ENCODE measurements at regions not wholly inside any gene's neighbourhood (a gene's known extent, or its start where the extent isn't known, plus 50 kb on each side); places are given as distances from the start of the nearest gene placed in this dataset.

DNA sequence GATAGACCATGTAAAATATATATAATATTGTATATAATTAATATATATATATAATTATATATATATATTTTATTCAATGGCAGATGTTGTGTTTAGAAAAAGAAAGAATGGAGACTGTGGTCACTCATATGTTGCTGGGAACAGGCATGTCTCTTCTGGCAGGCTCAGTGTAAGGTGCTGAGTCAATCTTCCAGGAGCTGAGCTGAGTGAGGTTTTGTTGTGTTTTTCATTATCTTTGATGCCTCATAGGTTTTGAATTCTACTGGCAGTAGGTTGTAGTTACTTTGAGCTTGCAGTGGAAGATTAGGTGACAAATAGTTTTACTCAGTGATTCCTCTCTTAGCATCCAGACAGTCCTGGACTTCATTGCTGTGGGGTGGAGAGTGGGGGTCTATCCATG is 561.3 kb downstream of the IRX1 start:
- Histone ChIP-seq H3K27me3 (ENCODE audit: control insufficient read depth in 3 of 3, insufficient read depth in 3 of 3, low read length in 3 of 3) (no peaks in the 10 kb centered on the region), H3K9me3 (ENCODE audit: control insufficient read depth in 2 of 2, insufficient read depth in 1 of 2, low read depth in 1 of 2, low read length in 1 of 2) (no peaks in the 10 kb centered on the region), H3K4me3 (ENCODE audit: low read depth in 1 of 3, low read length in 3 of 3) (no peak overlapping the region), H3K36me3 (ENCODE audit: control insufficient read depth in 3 of 3, insufficient read depth in 2 of 3, low read depth in 1 of 3, low read length in 3 of 3) (no peaks in the 10 kb centered on the region), H3K27ac (ENCODE audit: low read depth in 1 of 3, low read length in 2 of 3) (no peak overlapping the region), H3K4me1 (ENCODE audit: control insufficient read depth in 3 of 3, insufficient read depth in 2 of 3, low read depth in 1 of 3, low read length in 2 of 3) (peaks cover 0 to 4% (median 0%) of the 10 kb centered on the region in 3 donors)
- FAIRE-seq (no peak), DNase-seq (no peak)

DNA sequence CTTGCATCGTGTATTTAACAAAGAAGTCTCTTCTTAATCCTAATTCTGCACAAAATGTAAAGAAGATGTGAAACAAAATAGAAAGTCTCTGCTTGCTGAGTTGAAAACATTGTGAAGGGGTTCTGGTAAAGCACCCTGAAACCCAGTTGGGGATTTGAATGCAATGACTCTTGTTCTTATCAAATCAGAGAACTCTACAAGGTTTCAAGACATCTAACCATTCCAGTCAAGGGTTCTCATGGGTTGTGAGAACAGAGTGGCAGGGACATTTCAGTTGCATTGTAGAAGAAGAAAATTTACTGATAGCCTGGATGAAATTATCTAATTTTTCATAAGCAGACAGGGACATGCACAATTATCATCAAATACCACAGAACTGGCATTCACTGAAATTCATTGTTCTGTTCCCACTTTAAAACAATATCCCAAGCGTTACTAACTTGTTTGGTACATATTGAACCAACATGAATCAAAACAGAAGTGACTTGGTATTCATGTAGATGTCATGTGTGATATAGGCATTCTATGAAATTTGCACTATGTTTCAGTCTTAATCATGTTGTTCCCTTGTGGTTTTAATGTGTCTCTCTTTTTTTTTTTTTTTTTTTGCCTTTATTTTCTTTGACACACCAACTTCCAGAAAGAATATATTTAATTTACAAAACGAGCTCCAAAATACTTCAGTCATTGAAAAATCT is 563.3 kb downstream of the IRX1 start:
- DNase-seq (no peak), FAIRE-seq (no peak)
- Histone ChIP-seq H3K9me3 (ENCODE audit: control insufficient read depth in 2 of 2, insufficient read depth in 1 of 2, low read depth in 1 of 2, low read length in 1 of 2) (no peaks in the 10 kb centered on the region), H3K4me1 (ENCODE audit: control insufficient read depth in 3 of 3, insufficient read depth in 2 of 3, low read depth in 1 of 3, low read length in 2 of 3) (peaks cover 0 to 4% (median 0%) of the 10 kb centered on the region in 3 donors), H3K27ac (ENCODE audit: low read depth in 1 of 3, low read length in 2 of 3) (no peak overlapping the region), H3K27me3 (ENCODE audit: control insufficient read depth in 3 of 3, insufficient read depth in 3 of 3, low read length in 3 of 3) (no peaks in the 10 kb centered on the region), H3K4me3 (ENCODE audit: low read depth in 1 of 3, low read length in 3 of 3) (no peak overlapping the region), H3K36me3 (ENCODE audit: control insufficient read depth in 3 of 3, insufficient read depth in 2 of 3, low read depth in 1 of 3, low read length in 3 of 3) (no peaks in the 10 kb centered on the region)
- WGBS, 3 donors, result 71 to 78% (median 72%) methylated on average over 3 of the region's 3 CpGs

DNA sequence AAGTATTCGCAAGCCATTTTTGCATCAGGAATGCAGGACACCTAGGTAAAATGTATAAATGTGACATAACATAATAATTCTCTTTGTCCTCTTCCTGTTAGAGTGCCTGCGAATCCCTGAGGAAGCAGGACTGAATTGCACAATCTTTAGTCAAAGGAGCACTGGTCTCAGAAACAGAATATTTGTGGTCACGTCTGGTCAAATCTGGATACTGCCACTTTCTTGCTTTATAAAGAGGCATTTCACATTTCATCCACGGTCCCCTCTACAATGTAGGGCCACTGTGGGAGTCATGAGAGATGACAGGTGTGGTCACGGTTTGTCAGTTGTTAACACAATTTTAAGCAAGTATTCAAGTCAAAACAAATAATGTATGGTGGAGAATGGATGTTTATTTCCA is 564.0 kb downstream of the IRX1 start:
- WGBS, 3 donors, result 84 to 92% (median 88%) methylated on average over 5 of the region's 5 CpGs
- H3K27ac ChIP-seq (ENCODE audit: low read depth in 1 of 3, low read length in 2 of 3), result no peak overlapping the region
- no peak overlapping the region for H3K4me3 ChIP-seq (ENCODE audit: low read depth in 1 of 3, low read length in 3 of 3)
- H3K36me3 ChIP-seq (ENCODE audit: control insufficient read depth in 3 of 3, insufficient read depth in 2 of 3, low read depth in 1 of 3, low read length in 3 of 3), result no peaks in the 10 kb centered on the region
- H3K9me3 ChIP-seq (ENCODE audit: control insufficient read depth in 2 of 2, insufficient read depth in 1 of 2, low read depth in 1 of 2, low read length in 1 of 2), result no peaks in the 10 kb centered on the region
- FAIRE-seq (no peak), DNase-seq (no peak)
- peaks cover 0 to 4% (median 0%) of the 10 kb centered on the region in 3 donors for H3K4me1 ChIP-seq (ENCODE audit: control insufficient read depth in 3 of 3, insufficient read depth in 2 of 3, low read depth in 1 of 3, low read length in 2 of 3)
- no peaks in the 10 kb centered on the region for H3K27me3 ChIP-seq (ENCODE audit: control insufficient read depth in 3 of 3, insufficient read depth in 3 of 3, low read length in 3 of 3)

DNA sequence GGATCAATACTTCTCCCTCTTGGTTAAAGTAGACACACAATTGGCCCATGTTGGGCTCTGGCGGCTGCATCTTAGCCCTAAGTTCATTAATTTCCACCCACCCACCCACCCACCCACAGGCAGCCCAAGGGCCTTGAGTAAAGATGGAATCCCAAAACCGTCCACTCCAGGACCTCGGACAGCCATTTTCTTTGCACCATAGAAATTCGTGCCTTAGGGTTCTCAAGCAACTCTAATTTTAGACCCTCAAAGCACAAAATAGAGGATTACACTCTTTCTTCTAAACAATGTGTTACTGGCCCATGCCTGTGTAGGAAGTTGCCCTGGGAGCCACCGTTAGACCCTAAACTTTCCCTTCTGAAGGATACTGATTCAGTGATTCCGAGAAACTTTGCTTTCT is 568.5 kb downstream of the IRX1 start:
- Histone ChIP-seq H3K9me3 (ENCODE audit: control insufficient read depth in 2 of 2, insufficient read depth in 1 of 2, low read depth in 1 of 2, low read length in 1 of 2) (no peaks in the 10 kb centered on the region), H3K36me3 (ENCODE audit: control insufficient read depth in 3 of 3, insufficient read depth in 2 of 3, low read depth in 1 of 3, low read length in 3 of 3) (no peaks in the 10 kb centered on the region), H3K27me3 (ENCODE audit: control insufficient read depth in 3 of 3, insufficient read depth in 3 of 3, low read length in 3 of 3) (no peaks in the 10 kb centered on the region), H3K27ac (ENCODE audit: low read depth in 1 of 3, low read length in 2 of 3) (no peak overlapping the region), H3K4me1 (ENCODE audit: control insufficient read depth in 3 of 3, insufficient read depth in 2 of 3, low read depth in 1 of 3, low read length in 2 of 3) (peaks cover 0 to 4% (median 0%) of the 10 kb centered on the region in 3 donors), H3K4me3 (ENCODE audit: low read depth in 1 of 3, low read length in 3 of 3) (no peak overlapping the region)
- no peak for FAIRE-seq
- no peak for DNase-seq
- WGBS, 3 donors, result 87 to 94% (median 90%) methylated on average over 6 of the region's 6 CpGs

DNA sequence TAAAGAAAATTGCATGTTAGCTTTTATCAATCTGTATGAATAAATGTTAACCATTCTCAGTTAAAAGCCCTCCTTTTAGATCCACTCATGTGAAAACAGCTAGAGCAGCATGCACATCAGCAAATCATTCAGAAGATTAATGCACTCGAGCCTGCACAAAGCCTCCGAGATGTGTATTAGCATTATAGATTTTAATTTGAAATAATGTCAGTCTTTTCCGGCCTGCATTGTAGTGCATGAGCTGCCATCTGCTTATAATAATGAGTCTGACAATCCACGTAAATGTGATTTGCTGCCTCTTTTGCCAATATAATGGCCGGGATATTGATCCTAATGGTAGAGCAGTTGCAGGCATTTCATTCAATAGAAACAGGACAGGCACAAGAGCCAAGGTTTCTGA is 585.1 kb downstream of the IRX1 start:
- WGBS, 3 donors, result 81 to 89% (median 86%) methylated on average over 5 of the region's 5 CpGs
- FAIRE-seq (no peak), DNase-seq (no peak)
- Histone ChIP-seq H3K4me3 (ENCODE audit: low read depth in 1 of 3, low read length in 3 of 3) (no peak overlapping the region), H3K36me3 (ENCODE audit: control insufficient read depth in 3 of 3, insufficient read depth in 2 of 3, low read depth in 1 of 3, low read length in 3 of 3) (no peaks in the 10 kb centered on the region), H3K27ac (ENCODE audit: low read depth in 1 of 3, low read length in 2 of 3) (no peak overlapping the region), H3K9me3 (ENCODE audit: control insufficient read depth in 2 of 2, insufficient read depth in 1 of 2, low read depth in 1 of 2, low read length in 1 of 2) (peaks cover 0 to 3% of the 10 kb centered on the region in 2 donors), H3K27me3 (ENCODE audit: control insufficient read depth in 3 of 3, insufficient read depth in 3 of 3, low read length in 3 of 3) (no peaks in the 10 kb centered on the region), H3K4me1 (ENCODE audit: control insufficient read depth in 3 of 3, insufficient read depth in 2 of 3, low read depth in 1 of 3, low read length in 2 of 3) (no peaks in the 10 kb centered on the region)

DNA sequence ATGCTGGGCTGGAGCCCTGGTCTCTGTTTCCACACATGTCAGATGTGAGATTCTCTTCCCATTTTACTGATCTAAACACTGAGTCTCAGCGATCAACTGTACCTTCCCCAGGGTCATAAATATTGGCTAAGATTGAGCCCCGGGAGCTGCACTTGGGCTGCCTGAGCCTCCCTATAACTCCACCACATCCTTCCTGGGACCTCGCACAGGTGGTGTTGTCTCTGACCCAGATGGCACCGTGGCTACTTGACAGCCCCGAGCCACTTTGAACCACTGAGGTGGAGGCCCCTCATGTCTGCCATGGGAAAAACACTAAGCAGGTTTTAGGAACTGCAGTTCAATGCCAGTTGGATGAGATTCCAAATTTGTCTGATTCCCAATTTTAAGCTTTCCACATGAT is 586.5 kb downstream of the IRX1 start:
- Histone ChIP-seq H3K27ac (ENCODE audit: low read depth in 1 of 3, low read length in 2 of 3) (no peak overlapping the region), H3K9me3 (ENCODE audit: control insufficient read depth in 2 of 2, insufficient read depth in 1 of 2, low read depth in 1 of 2, low read length in 1 of 2) (peaks cover 0 to 3% of the 10 kb centered on the region in 2 donors), H3K27me3 (ENCODE audit: control insufficient read depth in 3 of 3, insufficient read depth in 3 of 3, low read length in 3 of 3) (no peaks in the 10 kb centered on the region), H3K4me1 (ENCODE audit: control insufficient read depth in 3 of 3, insufficient read depth in 2 of 3, low read depth in 1 of 3, low read length in 2 of 3) (no peaks in the 10 kb centered on the region), H3K36me3 (ENCODE audit: control insufficient read depth in 3 of 3, insufficient read depth in 2 of 3, low read depth in 1 of 3, low read length in 3 of 3) (no peaks in the 10 kb centered on the region), H3K4me3 (ENCODE audit: low read depth in 1 of 3, low read length in 3 of 3) (no peak overlapping the region)
- DNase-seq (no peak), FAIRE-seq (no peak)
- WGBS, 3 donors, result 77 to 89% (median 87%) methylated on average over 5 of the region's 5 CpGs

DNA sequence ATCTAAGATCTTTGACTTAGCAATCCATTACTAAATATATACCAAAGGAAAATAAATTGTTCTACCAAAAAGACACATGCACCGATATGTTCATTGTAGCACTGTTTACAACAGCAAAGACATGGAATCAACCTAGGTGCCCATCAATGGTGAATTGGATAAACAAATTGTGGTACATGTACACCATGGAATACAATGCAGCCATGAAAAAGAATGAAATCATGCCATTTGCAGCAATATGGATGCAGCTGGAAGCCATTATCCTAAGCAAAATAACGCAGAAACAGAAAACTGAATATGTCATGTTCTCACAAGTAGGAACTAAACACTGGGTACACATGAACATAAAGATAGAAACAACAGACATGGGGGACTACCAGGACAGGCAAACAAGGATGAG is 589.5 kb downstream of the IRX1 start:
- H3K27ac ChIP-seq (ENCODE audit: low read depth in 1 of 3, low read length in 2 of 3), result no peak overlapping the region
- H3K27me3 ChIP-seq (ENCODE audit: control insufficient read depth in 3 of 3, insufficient read depth in 3 of 3, low read length in 3 of 3), result no peaks in the 10 kb centered on the region
- H3K36me3 ChIP-seq (ENCODE audit: control insufficient read depth in 3 of 3, insufficient read depth in 2 of 3, low read depth in 1 of 3, low read length in 3 of 3), result no peaks in the 10 kb centered on the region
- H3K9me3 ChIP-seq (ENCODE audit: control insufficient read depth in 2 of 2, insufficient read depth in 1 of 2, low read depth in 1 of 2, low read length in 1 of 2), result no peaks in the 10 kb centered on the region
- 88 to 95% (median 94%) methylated on average over 2 of the region's 2 CpGs for WGBS, 3 donors
- no peaks in the 10 kb centered on the region for H3K4me1 ChIP-seq (ENCODE audit: control insufficient read depth in 3 of 3, insufficient read depth in 2 of 3, low read depth in 1 of 3, low read length in 2 of 3)
- no peak overlapping the region for H3K4me3 ChIP-seq (ENCODE audit: low read depth in 1 of 3, low read length in 3 of 3)
- no peak for DNase-seq
- no peak for FAIRE-seq

DNA sequence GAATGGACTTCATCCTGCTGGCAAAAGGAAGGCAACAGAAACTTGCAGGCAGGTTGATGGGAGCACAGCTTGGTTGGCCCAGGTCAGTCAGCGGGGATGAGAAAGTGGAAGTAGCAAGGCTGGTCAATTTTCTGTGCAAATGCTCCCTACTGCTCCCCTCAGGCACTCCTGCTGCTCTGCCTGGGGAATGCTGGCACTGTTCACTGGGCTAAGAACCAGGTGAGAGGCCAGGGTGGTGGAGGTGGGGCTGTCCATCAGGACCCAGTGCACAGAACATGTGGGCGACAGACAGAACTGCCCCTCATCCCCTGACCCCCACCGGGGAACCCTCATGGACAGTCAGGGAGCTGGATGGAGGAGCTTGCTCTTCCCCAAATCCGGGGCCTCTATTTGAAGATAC is 593.1 kb downstream of the IRX1 start:
- Histone ChIP-seq H3K27me3 (ENCODE audit: control insufficient read depth in 3 of 3, insufficient read depth in 3 of 3, low read length in 3 of 3) (no peaks in the 10 kb centered on the region), H3K4me1 (ENCODE audit: control insufficient read depth in 3 of 3, insufficient read depth in 2 of 3, low read depth in 1 of 3, low read length in 2 of 3) (no peaks in the 10 kb centered on the region), H3K27ac (ENCODE audit: low read depth in 1 of 3, low read length in 2 of 3) (no peak overlapping the region), H3K9me3 (ENCODE audit: control insufficient read depth in 2 of 2, insufficient read depth in 1 of 2, low read depth in 1 of 2, low read length in 1 of 2) (no peaks in the 10 kb centered on the region), H3K4me3 (ENCODE audit: low read depth in 1 of 3, low read length in 3 of 3) (no peak overlapping the region), H3K36me3 (ENCODE audit: control insufficient read depth in 3 of 3, insufficient read depth in 2 of 3, low read depth in 1 of 3, low read length in 3 of 3) (no peaks in the 10 kb centered on the region)
- DNase-seq (no peak), FAIRE-seq (no peak)
- 81 to 96% (median 94%) methylated on average over 4 of the region's 4 CpGs for WGBS, 3 donors

DNA sequence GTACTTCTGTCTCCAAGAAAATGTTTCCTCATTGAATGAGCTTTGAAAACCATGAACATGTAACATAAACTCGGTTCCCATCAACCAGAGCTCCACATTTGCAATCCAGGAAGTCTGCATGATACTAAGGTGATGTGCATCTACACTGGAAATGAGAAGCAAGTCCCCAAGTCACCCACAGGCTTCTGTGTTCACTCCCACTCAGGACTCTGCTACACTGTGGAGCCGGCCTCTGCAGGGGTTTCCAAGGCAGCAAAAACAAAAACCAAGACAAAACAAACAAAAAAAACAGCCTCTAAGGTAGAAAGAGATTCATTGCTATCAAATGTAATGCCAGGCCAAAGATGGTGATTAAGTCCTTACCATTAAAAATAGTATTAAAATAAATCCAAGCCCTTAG is 593.7 kb downstream of the IRX1 start:
- H3K36me3 ChIP-seq (ENCODE audit: control insufficient read depth in 3 of 3, insufficient read depth in 2 of 3, low read depth in 1 of 3, low read length in 3 of 3), result no peaks in the 10 kb centered on the region
- no peak for FAIRE-seq
- DNase-seq, result no peak
- no peak overlapping the region for H3K4me3 ChIP-seq (ENCODE audit: low read depth in 1 of 3, low read length in 3 of 3)
- no peaks in the 10 kb centered on the region for H3K4me1 ChIP-seq (ENCODE audit: control insufficient read depth in 3 of 3, insufficient read depth in 2 of 3, low read depth in 1 of 3, low read length in 2 of 3)
- no peaks in the 10 kb centered on the region for H3K27me3 ChIP-seq (ENCODE audit: control insufficient read depth in 3 of 3, insufficient read depth in 3 of 3, low read length in 3 of 3)
- no peaks in the 10 kb centered on the region for H3K9me3 ChIP-seq (ENCODE audit: control insufficient read depth in 2 of 2, insufficient read depth in 1 of 2, low read depth in 1 of 2, low read length in 1 of 2)
- H3K27ac ChIP-seq (ENCODE audit: low read depth in 1 of 3, low read length in 2 of 3), result no peak overlapping the region
- 58 to 64% (median 58%) methylated on average over 2 of the region's 2 CpGs for WGBS, 3 donors

Data from small intestine (tissue), 7 donors.